Peyer's patch (tissue), 4 donors: ENCODE measurements at regions not wholly inside any gene's neighbourhood (a gene's known extent, or its start where the extent isn't known, plus 50 kb on each side); places are given as distances from the start of the nearest gene placed in this dataset.

Source experiments
- POLR2A ChIP-seq, 2 donors: fragments of 450-650 bp; IDR thresholded peaks; one replicate each; pipeline ENCODE4 v1.5.1; 2017; ENCODE audit warnings: antibody characterized with exemption in 2 of 2, mild to moderate bottlenecking in 2 of 2, moderate library complexity in 2 of 2
- TF ChIP-seq, protein P1 (sequence below), 6 experiments: fragments of 450-650 bp in 4 of 6; fragments of 200-600 bp in 2 of 6; sonication (generic) in 1 of 6; IDR thresholded peaks; one replicate each; pipeline ENCODE4 v1.5.1; 2017 to 2019; ENCODE audit warnings: antibody characterized with exemption in 6 of 6, mild to moderate bottlenecking in 3 of 6, moderate library complexity in 1 of 6

DNA sequence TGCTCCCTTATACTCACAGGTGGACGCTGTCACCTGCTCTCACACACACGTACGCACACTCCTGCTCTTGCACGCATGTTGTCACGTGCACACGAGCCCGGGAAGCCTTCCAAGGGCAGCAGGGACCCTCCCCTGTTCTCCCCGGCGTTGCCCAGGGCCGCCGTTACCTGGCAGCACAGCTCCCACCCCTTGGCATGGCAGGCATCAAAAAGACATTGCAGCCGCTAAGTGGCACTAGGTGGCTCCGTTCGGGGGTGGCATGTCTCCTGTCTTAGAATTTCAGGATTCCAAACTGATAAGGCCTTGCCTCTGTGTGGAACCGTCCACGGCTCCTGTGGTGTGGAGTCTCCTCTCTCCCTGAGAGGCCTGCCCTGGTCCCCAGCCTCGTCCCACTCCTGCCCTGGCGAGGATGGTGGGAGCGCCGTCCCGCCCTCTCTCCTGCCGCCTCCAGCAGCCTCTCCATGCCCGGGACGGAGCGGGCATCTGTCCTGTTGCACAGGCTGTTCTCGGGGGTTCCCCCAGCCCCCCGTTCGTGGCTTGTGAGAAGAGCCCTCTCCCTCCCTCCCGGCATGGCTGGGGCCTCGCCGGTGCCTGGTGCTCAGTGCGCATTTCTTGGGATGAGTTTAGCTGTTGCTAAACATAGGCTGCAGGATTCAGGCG lies 126.7 kb upstream of the GSE1 start:
- TF ChIP-seq, protein P1, sequence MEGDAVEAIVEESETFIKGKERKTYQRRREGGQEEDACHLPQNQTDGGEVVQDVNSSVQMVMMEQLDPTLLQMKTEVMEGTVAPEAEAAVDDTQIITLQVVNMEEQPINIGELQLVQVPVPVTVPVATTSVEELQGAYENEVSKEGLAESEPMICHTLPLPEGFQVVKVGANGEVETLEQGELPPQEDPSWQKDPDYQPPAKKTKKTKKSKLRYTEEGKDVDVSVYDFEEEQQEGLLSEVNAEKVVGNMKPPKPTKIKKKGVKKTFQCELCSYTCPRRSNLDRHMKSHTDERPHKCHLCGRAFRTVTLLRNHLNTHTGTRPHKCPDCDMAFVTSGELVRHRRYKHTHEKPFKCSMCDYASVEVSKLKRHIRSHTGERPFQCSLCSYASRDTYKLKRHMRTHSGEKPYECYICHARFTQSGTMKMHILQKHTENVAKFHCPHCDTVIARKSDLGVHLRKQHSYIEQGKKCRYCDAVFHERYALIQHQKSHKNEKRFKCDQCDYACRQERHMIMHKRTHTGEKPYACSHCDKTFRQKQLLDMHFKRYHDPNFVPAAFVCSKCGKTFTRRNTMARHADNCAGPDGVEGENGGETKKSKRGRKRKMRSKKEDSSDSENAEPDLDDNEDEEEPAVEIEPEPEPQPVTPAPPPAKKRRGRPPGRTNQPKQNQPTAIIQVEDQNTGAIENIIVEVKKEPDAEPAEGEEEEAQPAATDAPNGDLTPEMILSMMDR (IDR thresholded peaks at IDR 0.05) = peak in 1 of 6 experiments; percentile 11
- no peak for TF ChIP-seq POLR2A (IDR thresholded peaks at IDR 0.05)
